Astrocyte (in vitro differentiated cells and primary cell): ENCODE measurements at regions not wholly inside any gene's neighbourhood (a gene's known extent, or its start where the extent isn't known, plus 50 kb on each side); places are given as distances from the start of the nearest gene placed in this dataset.

Experiments used
- DNase-seq: peaks from one replicate; pipeline ENCODE4 v3.0.0-alpha.2; 2010; ENCODE audit warnings: low read depth
- FAIRE-seq: peaks from 2 replicates; lab custom pipeline; 2011; peaks lifted over from hg19 to GRCh38; lab: Jason Lieb, UNC
- H2AFZ ChIP-seq: 2 replicates; pipeline ENCODE4 v1.6.0; 2012; ENCODE audit warnings: low read depth, low read length, inconsistent platforms
- H3K27ac ChIP-seq: 2 replicates; pipeline ENCODE4 v1.5.1; 2011; ENCODE audit warnings: low read depth, low read length, inconsistent platforms
- H3K27me3 ChIP-seq: 2 replicates; pipeline ENCODE4 v1.6.0; 2011; ENCODE audit warnings: low read length, inconsistent platforms; ENCODE audit not compliant: insufficient read depth
- H3K36me3 ChIP-seq: 2 replicates; pipeline ENCODE4 v1.5.1; 2011; ENCODE audit warnings: low read length, inconsistent platforms; ENCODE audit not compliant: insufficient read depth
- H3K4me1 ChIP-seq: 2 replicates; pipeline ENCODE4 v1.5.1; 2011; ENCODE audit warnings: low read length, inconsistent platforms; ENCODE audit not compliant: insufficient read depth
- H3K4me2 ChIP-seq: 2 replicates; pipeline ENCODE4 v1.6.0; 2012; ENCODE audit warnings: low read length, inconsistent platforms
- H3K4me3 ChIP-seq: 2 replicates; pipeline ENCODE4 v1.5.1; 2011; ENCODE audit warnings: low read depth, mild to moderate bottlenecking, low read length, inconsistent platforms; ENCODE audit not compliant: insufficient read depth
- H3K79me2 ChIP-seq: 2 replicates; pipeline ENCODE4 v1.6.0; 2012; ENCODE audit warnings: mild to moderate bottlenecking, low read length, inconsistent platforms; ENCODE audit not compliant: insufficient read depth
- H3K9ac ChIP-seq: 2 replicates; pipeline ENCODE4 v1.6.0; 2012; ENCODE audit warnings: mild to moderate bottlenecking, low read length, inconsistent platforms
- H3K9me3 ChIP-seq: 2 replicates; pipeline ENCODE4 v1.5.1; 2012; ENCODE audit warnings: low read depth, mild to moderate bottlenecking, low read length, inconsistent platforms; ENCODE audit not compliant: insufficient read depth
- H4K20me1 ChIP-seq: 2 replicates; pipeline ENCODE4 v1.6.0; 2012; ENCODE audit warnings: low read length, inconsistent platforms; ENCODE audit not compliant: insufficient read depth
- H3K27ac Mint-ChIP-seq: one replicate; pipeline ENCODE4 v1.8.0; 2021; ENCODE audit warnings: mild to moderate bottlenecking, mixed read lengths; ENCODE audit not compliant: unreplicated experiment
- H3K27me3 Mint-ChIP-seq: one replicate; pipeline ENCODE4 v1.8.0; 2021; ENCODE audit warnings: low read depth, mixed read lengths; ENCODE audit not compliant: unreplicated experiment
- H3K36me3 Mint-ChIP-seq: one replicate; pipeline ENCODE4 v1.8.0; 2021; ENCODE audit warnings: low read depth, mixed read lengths; ENCODE audit not compliant: unreplicated experiment
- H3K4me1 Mint-ChIP-seq: one replicate; pipeline ENCODE4 v1.8.0; 2021; ENCODE audit warnings: low read depth, mixed read lengths; ENCODE audit not compliant: unreplicated experiment
- H3K4me3 Mint-ChIP-seq: one replicate; pipeline ENCODE4 v1.8.0; 2021; ENCODE audit warnings: mild to moderate bottlenecking, moderate library complexity, mixed read lengths; ENCODE audit not compliant: unreplicated experiment
- H3K9me3 Mint-ChIP-seq: one replicate; pipeline ENCODE4 v1.8.0; 2021; ENCODE audit warnings: mild to moderate bottlenecking, mixed read lengths; ENCODE audit not compliant: unreplicated experiment
- EZH2 ChIP-seq: IDR thresholded peaks from 2 replicates; pipeline ENCODE4 v1.6.1; 2012; ENCODE audit warnings: mild to moderate bottlenecking, low read length, inconsistent platforms; ENCODE audit not compliant: insufficient read depth
- TF ChIP-seq, protein P1 (sequence below): IDR thresholded peaks from 2 replicates; pipeline ENCODE4 v1.5.1; 2011; ENCODE audit warnings: low read depth, mild to moderate bottlenecking, inconsistent platforms, low read length, moderate library complexity; ENCODE audit not compliant: insufficient read depth

DNA sequence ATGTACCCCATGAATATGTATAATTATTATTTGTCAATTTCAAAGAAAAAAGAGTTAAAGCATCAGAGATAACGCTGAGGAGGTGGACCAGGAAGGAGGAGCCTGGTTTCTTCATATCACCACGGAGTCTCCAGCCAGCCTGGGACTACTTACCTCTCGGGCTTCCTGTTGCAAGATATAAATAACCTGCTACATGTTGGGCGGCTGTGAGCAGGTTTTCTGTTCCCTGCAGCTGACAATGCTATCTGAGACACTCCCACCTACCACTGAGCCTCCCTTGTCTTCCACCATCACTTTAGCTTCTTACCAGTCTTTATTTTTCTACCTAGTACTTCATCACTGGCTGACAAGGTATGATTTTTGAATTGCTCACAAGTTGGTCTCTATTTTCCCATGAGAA lies 102.7 kb upstream of the CPEB4 start:
- H4K20me1 ChIP-seq, result no peaks in the 10 kb centered on the region
- no peak overlapping the region for H3K4me3 Mint-ChIP-seq
- no peaks in the 10 kb centered on the region for H3K27me3 ChIP-seq
- no peaks in the 10 kb centered on the region for H3K36me3 Mint-ChIP-seq
- H3K36me3 ChIP-seq, result no peaks in the 10 kb centered on the region
- H3K9me3 ChIP-seq, result no peaks in the 10 kb centered on the region
- FAIRE-seq (no peak), DNase-seq (no peak)
- H3K4me3 ChIP-seq, result no peak overlapping the region
- no peak overlapping the region for H3K27ac ChIP-seq
- peaks cover 12% of the 10 kb centered on the region for H3K4me1 Mint-ChIP-seq
- H3K27me3 Mint-ChIP-seq, result peaks cover 15% of the 10 kb centered on the region
- H3K27ac Mint-ChIP-seq, result no peak overlapping the region
- no peak overlapping the region for H3K9ac ChIP-seq
- no peaks in the 10 kb centered on the region for H3K9me3 Mint-ChIP-seq
- H3K4me1 ChIP-seq, result peaks cover 29% of the 10 kb centered on the region
- no peaks in the 10 kb centered on the region for H3K79me2 ChIP-seq
- no peak overlapping the region for H3K4me2 ChIP-seq
- TF ChIP-seq EZH2, result no peak
- TF ChIP-seq, protein P1, sequence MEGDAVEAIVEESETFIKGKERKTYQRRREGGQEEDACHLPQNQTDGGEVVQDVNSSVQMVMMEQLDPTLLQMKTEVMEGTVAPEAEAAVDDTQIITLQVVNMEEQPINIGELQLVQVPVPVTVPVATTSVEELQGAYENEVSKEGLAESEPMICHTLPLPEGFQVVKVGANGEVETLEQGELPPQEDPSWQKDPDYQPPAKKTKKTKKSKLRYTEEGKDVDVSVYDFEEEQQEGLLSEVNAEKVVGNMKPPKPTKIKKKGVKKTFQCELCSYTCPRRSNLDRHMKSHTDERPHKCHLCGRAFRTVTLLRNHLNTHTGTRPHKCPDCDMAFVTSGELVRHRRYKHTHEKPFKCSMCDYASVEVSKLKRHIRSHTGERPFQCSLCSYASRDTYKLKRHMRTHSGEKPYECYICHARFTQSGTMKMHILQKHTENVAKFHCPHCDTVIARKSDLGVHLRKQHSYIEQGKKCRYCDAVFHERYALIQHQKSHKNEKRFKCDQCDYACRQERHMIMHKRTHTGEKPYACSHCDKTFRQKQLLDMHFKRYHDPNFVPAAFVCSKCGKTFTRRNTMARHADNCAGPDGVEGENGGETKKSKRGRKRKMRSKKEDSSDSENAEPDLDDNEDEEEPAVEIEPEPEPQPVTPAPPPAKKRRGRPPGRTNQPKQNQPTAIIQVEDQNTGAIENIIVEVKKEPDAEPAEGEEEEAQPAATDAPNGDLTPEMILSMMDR, result no peak
- H2AFZ ChIP-seq, result no peak overlapping the region

GRCh38 chr5:173785866-173786265 lies 102.3 kb upstream of the CPEB4 start:
- H3K4me1 Mint-ChIP-seq, result peaks cover 12% of the 10 kb centered on the region
- FAIRE-seq, result no peak
- Histone ChIP-seq H3K27me3 (no peaks in the 10 kb centered on the region), H4K20me1 (no peaks in the 10 kb centered on the region), H3K79me2 (no peaks in the 10 kb centered on the region), H3K4me3 (no peak overlapping the region), H3K36me3 (no peaks in the 10 kb centered on the region), H3K27ac (no peak overlapping the region), H3K4me1 (peaks cover 29% of the 10 kb centered on the region), H3K9ac (no peak overlapping the region), H3K9me3 (no peaks in the 10 kb centered on the region), H2AFZ (no peak overlapping the region), H3K4me2 (no peak overlapping the region)
- H3K4me3 Mint-ChIP-seq, result no peak overlapping the region
- no peaks in the 10 kb centered on the region for H3K36me3 Mint-ChIP-seq
- peaks cover 19% of the 10 kb centered on the region for H3K27me3 Mint-ChIP-seq
- no peak for DNase-seq
- H3K27ac Mint-ChIP-seq, result no peak overlapping the region
- TF ChIP-seq, protein P1, result no peak
- no peak for TF ChIP-seq EZH2
- no peaks in the 10 kb centered on the region for H3K9me3 Mint-ChIP-seq

DNA sequence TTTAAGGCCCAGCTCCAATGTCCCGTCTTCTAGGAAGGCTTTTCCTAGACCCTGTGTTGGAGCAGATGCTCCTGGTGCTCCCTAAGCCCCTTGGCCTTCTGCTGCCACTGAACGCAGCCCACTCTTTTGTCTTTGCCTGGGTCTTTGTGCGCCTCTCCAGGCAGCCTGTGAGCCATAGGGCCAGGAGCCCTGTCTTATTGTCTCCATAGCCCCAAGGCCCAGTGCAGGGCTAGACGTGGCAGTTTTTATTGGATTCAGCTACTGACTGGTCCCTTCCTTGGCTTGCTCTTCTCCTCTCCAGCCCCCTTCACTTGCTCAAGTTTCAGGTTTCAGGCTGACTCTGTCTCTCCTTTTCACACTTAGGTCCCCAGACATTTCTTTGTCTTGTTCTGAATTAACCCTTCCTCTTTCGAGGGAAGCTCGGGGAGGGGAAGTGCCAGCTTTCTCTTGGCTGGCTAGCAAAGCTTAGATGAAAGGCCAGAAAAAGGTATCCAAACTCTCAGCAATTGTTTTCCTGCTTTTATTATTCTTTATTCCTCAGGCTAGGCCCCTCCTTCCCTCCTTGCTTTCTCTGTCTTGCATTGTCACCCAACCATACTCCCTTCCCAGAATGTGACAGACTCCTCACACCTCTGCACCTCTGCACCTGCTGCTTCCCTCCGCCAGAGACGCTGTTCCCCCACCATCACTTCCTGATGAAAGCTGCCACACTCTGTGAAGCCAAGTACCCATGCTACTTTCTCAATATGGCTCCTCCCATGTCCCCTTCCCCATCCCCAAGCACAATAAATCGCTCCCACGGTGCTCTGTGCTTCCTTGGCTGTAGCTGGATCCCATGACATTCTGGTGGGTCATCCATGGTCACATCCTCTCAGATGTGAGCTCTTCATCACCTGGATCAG lies 101.6 kb upstream of the CPEB4 start:
- Mint-ChIP-seq H3K27ac (no peak overlapping the region), H3K4me3 (no peak overlapping the region), H3K27me3 (peaks cover 19% of the 10 kb centered on the region), H3K36me3 (no peaks in the 10 kb centered on the region), H3K9me3 (no peaks in the 10 kb centered on the region), H3K4me1 (peaks cover 9% of the 10 kb centered on the region)
- Histone ChIP-seq H3K27ac (no peak overlapping the region), H3K9ac (no peak overlapping the region), H3K79me2 (no peaks in the 10 kb centered on the region), H3K4me3 (no peak overlapping the region), H2AFZ (no peak overlapping the region), H3K36me3 (no peaks in the 10 kb centered on the region), H3K9me3 (no peaks in the 10 kb centered on the region), H3K4me2 (no peak overlapping the region), H3K27me3 (no peaks in the 10 kb centered on the region), H3K4me1 (peaks cover 26% of the 10 kb centered on the region), H4K20me1 (no peaks in the 10 kb centered on the region)
- TF ChIP-seq, protein P1, result no peak
- TF ChIP-seq EZH2, result no peak
- no peak for FAIRE-seq
- DNase-seq, result no peak
